ENCODE measurements at regions not wholly inside any gene's neighbourhood (a gene's known extent, or its start where the extent isn't known, plus 50 kb on each side); places are given as distances from the start of the nearest gene placed in this dataset.

- no peak for TF ChIP-seq NR2C2 (IDR thresholded peaks at IDR 0.05; ENCODE audit: borderline replicate concordance, control insufficient read depth, insufficient read length, low read depth)
- TF ChIP-seq, protein P1, sequence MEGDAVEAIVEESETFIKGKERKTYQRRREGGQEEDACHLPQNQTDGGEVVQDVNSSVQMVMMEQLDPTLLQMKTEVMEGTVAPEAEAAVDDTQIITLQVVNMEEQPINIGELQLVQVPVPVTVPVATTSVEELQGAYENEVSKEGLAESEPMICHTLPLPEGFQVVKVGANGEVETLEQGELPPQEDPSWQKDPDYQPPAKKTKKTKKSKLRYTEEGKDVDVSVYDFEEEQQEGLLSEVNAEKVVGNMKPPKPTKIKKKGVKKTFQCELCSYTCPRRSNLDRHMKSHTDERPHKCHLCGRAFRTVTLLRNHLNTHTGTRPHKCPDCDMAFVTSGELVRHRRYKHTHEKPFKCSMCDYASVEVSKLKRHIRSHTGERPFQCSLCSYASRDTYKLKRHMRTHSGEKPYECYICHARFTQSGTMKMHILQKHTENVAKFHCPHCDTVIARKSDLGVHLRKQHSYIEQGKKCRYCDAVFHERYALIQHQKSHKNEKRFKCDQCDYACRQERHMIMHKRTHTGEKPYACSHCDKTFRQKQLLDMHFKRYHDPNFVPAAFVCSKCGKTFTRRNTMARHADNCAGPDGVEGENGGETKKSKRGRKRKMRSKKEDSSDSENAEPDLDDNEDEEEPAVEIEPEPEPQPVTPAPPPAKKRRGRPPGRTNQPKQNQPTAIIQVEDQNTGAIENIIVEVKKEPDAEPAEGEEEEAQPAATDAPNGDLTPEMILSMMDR (IDR thresholded peaks at IDR 0.05 in 2 of 3, conservative IDR thresholded peaks at IDR 0.05 in 1 of 3; ENCODE audit: control insufficient read depth in 2 of 3, extremely low read depth in 1 of 3, insufficient read depth in 1 of 3, low read depth in 3 of 3, low read length in 3 of 3), result no peak
- no peak for TF ChIP-seq EP300 (IDR thresholded peaks at IDR 0.05; ENCODE audit: borderline replicate concordance in 1 of 2, control insufficient read depth in 1 of 2, low read depth in 2 of 2, low read length in 2 of 2)
- no peak for TF ChIP-seq SP1 (IDR thresholded peaks at IDR 0.05; ENCODE audit: low read depth, low read length)
- no peak for TF ChIP-seq E2F4 (IDR thresholded peaks at IDR 0.05; ENCODE audit: low read depth, low read length)
- no peak for TF ChIP-seq REST (IDR thresholded peaks at IDR 0.05; ENCODE audit: low read depth, low read length)
- no peak for TF ChIP-seq SMC3 (IDR thresholded peaks at IDR 0.05; ENCODE audit: borderline replicate concordance, low read length)
- no peak for TF ChIP-seq NFYB (IDR thresholded peaks at IDR 0.05; ENCODE audit: insufficient read depth, low read depth, low read length)
- TF ChIP-seq RAD21 (IDR thresholded peaks at IDR 0.05; ENCODE audit: insufficient read depth, low read depth, low read length), result no peak
- no peak for TF ChIP-seq RCOR1 (conservative IDR thresholded peaks at IDR 0.05; ENCODE audit: low read depth, low read length)
Observed at GRCh38 chr4:26196567-26196966, 124.2 kb upstream of the RBPJ start.
